Thyroid gland (tissue), 4 donors: ENCODE measurements at regions not wholly inside any gene's neighbourhood (a gene's known extent, or its start where the extent isn't known, plus 50 kb on each side); places are given as distances from the start of the nearest gene placed in this dataset.

Source experiments
- POLR2A ChIP-seq, 2 donors: fragments of 450-650 bp; IDR thresholded peaks; one replicate each; pipeline ENCODE4 v1.6.1; 2017; ENCODE audit warnings: antibody characterized with exemption in 2 of 2, mild to moderate bottlenecking in 2 of 2, moderate library complexity in 1 of 2
- TF ChIP-seq, protein P1 (sequence below), 6 experiments: fragments of 200-600 bp in 3 of 6; fragments of 450-650 bp in 3 of 6; sonication (generic) in 3 of 6; IDR thresholded peaks; one replicate each; pipeline ENCODE4 v1.5.1; 2016 to 2019; ENCODE audit warnings: antibody characterized with exemption in 6 of 6, mild to moderate bottlenecking in 2 of 6, inconsistent platforms in 1 of 6, moderate library complexity in 1 of 6

DNA sequence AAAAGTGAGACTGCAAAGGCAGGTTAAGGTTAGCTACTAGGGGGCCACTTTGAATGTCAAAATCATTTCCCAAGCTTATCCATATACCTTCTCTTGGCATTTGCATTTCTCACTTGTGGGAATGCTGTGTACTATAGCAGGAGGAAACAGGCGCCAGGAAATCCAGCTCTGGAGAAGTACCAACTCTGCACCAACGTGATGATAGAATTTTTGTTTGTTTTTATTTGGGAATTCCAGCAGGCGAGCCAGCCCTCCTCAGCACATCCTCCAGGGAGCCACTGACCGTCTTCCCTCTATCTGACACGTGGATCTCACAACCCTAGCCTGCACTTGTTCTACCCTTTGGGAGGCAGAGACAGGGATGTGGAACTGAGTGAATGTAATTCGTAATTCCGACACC lies 318.0 kb downstream of the ACTL7B start:
- TF ChIP-seq, protein P1, sequence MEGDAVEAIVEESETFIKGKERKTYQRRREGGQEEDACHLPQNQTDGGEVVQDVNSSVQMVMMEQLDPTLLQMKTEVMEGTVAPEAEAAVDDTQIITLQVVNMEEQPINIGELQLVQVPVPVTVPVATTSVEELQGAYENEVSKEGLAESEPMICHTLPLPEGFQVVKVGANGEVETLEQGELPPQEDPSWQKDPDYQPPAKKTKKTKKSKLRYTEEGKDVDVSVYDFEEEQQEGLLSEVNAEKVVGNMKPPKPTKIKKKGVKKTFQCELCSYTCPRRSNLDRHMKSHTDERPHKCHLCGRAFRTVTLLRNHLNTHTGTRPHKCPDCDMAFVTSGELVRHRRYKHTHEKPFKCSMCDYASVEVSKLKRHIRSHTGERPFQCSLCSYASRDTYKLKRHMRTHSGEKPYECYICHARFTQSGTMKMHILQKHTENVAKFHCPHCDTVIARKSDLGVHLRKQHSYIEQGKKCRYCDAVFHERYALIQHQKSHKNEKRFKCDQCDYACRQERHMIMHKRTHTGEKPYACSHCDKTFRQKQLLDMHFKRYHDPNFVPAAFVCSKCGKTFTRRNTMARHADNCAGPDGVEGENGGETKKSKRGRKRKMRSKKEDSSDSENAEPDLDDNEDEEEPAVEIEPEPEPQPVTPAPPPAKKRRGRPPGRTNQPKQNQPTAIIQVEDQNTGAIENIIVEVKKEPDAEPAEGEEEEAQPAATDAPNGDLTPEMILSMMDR (IDR thresholded peaks at IDR 0.05) = no peak
- TF ChIP-seq POLR2A (IDR thresholded peaks at IDR 0.05) = no peak
